Right renal pelvis (tissue), 4 donors: ENCODE measurements at regions not wholly inside any gene's neighbourhood (a gene's known extent, or its start where the extent isn't known, plus 50 kb on each side); places are given as distances from the start of the nearest gene placed in this dataset.

ENCODE experiments used
- DNase-seq, 4 donors: peaks; one replicate each; pipeline ENCODE4 v3.0.0-alpha.2; 2013; ENCODE audit warnings: low read depth in 4 of 4, low spot score in 3 of 4, missing footprints in 1 of 4

DNA sequence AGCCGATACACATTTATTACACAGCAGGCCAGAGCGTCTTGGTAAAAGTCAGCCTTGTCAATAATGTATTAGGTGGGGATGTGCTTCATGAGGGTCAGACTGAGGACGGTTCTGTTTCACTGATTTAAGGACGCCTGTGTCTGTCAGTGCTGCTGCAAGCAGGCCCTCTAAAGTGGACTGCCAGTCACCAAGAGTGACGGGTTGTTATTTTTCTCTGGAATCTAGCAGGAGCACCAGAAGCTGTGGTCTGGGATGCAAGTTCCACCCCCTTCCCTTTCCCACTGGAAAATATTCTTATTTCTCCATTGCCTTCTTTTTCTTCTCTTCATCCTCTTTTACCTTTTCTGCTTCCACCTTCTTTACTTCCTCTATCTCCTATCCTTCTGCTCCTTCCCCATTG lies 191.2 kb upstream of the NCAM1 start:
- no peak for DNase-seq

DNA sequence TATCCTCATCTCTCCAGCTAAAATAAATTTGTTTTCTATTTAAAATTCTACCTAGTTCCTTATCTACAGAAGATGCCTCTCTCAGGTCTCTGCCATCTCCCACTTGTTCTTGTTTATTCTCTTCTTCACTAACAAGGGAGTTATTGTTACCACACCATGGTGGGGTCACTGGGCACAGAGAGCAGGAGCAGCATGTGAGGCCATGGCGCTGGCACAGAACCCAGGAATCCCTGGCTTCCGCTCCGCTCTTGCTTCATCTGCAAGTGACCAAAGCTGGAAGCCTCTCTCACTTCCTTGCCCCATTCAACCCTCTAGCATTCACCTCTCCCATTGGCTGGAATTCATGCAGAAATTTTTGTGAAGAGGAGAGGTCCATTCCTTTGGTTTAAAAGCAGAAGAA lies 190.7 kb upstream of the NCAM1 start:
- DNase-seq, result no peak

DNA sequence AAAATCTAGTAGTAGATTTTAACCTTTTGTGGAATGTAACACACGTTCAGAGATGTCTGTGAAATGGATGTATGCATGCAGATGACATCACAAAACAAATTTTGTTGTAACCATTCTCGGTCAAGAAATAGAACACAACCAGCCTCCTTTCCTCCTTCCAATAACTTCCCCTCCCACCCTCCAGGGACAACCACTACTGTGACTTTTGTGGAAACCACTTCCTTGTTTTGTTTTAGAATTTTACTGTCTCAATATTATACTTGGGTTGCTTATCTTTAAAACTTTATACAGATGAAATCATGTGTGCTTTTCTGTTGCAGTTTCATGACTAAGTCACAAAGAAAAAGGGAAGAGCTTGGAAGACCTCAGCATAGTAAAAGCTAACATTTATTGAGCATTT lies 189.4 kb upstream of the NCAM1 start:
- DNase-seq, result no peak

DNA sequence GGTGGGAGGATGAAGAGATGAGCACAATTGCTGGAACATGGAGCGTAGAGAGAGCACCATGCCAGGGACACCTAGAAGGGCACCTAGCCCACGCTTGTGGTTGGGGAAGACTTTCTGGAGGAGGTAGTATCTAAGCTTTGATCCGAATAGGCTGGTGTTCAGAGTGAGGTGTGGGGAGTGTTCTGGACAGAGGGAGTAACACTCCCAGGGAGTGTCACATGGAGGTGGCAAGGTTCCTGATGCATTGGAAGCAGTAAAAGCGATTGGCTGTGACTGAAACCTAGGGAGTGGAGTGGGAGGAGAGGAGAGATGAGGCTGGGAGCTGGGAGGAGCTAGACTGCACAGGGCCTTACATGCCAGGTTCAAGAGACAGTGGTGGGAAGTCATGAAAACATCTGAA lies 188.0 kb upstream of the NCAM1 start:
- DNase-seq, result no peak

DNA sequence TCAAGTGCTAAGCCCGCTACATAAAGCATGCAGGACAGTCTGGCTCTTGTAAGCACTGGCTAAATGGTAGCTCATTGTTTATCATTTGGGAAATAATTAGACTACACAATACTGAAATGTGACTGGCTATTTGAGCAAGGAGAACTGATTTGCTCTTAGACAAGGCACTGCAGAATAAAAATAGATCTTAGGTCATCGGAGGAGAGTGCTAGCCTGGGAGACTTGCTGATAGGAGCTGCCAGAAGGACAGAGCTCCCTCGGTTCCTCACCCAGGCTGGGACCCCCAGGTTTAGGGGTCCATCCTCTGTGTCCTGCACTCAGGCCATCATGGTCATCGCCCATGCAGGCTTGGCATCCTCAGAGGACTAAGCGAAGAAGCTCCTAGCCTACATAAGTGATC lies 184.4 kb upstream of the NCAM1 start:
- DNase-seq, result no peak

DNA sequence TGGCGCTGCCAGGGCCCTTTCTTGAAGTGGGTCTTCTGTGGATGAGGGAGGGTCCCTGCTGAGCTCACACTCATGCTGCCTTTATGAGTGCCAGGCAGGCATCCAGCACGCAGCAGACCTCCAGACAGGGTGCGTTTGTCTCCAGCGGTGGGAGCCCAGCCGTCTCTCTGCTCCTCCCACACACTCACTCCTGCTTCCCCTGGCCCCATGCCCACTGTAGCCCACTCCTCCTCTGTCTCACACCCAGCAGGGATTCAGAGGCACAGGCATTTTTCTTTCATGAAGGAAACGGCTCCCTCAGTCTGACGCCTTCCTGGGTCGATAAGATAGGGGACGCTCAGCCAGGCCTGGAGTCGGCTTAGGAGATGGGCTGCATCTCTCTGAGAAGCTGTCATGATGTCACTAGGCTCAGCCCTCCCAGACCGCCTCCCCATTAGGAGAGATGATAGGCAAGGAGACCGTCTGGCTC lies 183.9 kb upstream of the NCAM1 start:
- no peak for DNase-seq

DNA sequence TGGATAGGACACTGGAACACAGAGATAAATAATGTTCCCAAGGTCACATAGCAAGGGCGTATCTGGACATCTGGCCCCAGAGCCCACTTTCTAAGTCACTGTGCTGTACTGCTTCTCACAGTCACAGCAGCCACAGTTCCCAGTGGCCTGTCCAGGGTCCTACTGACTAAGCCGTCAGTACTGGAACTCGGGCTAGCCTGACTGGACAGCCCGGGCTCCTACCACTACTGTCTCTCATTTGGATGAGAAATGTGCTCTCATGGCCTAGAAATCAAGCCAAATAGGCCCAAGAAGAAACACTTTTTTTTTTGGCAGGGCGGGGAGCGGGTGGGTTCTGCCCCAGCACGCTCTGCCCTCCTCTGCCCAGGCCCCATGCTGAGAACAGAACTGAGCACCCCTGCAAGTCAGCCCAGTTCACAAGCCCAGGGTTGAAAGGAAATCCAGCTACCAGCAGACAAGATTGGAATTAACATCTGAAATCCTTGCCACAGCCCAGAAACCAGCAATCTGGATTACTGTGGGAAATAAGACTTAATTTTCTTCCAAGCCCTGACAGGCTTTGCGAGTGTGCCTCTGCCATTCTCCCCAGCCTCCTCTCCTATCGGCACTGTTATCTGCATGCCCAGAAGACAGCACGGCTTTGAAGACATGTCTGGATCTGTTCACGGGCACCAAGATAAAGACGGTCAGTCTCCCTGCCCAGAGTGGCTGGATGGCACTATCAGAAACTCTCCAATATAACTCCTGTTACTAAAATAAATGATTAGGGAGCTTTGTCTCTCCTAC lies 182.9 kb upstream of the NCAM1 start:
- no peak for DNase-seq

DNA sequence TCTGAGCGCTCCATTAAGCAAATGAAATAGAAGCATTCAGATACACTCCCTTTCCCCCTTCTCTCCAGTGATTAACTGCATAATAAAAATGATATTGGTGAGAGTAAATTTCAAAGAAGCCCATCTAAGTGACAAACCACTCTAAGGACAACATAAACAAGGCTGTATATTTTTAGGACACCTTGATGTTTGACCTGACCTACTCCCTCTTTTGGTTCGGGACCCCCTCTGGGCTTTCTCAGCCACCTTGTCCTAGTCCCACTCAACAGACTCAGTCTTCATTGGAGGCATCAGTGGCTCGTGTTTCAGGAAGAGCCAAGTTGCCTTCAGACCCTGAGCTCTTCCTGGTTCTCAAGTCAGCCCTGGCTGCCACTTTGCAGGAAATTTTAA lies 182.3 kb upstream of the NCAM1 start:
- DNase-seq, result no peak

DNA sequence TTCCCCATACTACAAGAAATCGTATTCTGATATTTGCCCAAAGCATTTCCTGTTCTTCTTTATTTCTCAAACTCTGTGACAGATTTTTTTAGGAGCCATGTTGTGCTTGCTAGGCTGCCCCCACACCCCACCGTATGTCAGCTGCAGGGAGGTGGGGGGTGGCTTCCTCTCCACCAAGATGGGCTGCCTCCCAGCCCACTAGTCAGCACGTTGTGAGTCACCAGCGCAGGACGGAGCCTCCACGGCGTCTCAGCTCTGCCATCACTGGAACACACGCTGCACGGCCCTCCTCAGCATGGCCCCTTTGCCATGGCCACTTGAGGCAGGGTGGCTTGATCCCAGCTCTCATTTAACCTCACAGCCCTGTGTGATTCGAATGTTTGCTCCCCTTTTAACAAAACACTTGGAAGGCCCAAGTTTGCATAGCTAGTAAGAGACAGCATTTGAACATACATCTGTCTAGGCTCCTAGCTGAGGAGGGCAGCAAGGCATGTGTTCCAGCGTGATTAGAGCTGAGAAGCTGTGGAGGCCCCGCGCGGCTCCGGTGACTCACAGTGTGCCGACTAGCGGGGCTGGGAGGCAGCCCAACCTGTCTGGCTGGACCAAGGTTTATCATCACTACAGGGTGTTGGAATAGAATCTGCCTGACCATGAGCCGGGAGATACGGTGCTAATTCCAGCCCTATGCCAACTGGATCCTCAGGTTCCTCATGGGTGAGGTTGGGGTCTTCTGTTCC lies 180.7 kb upstream of the NCAM1 start:
- DNase-seq, result no peak

DNA sequence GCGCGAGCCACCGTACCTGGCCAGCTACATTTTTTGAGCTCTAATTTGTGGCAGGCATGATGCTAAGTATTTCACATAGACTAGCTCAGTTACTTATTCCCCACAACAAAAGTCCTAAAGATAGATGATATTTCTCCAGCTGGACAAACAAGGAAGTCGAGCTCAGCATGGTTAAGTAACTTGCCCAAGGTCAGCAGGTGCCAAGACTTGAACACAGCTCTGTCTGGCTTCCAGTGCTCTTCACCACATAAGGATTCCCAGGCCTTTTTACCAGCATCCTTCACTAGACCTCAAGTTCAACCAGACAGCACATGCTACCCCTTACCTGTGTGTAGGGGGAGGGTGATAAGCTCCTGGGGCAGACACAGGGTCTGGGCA lies 177.3 kb upstream of the NCAM1 start:
- DNase-seq, result no peak

DNA sequence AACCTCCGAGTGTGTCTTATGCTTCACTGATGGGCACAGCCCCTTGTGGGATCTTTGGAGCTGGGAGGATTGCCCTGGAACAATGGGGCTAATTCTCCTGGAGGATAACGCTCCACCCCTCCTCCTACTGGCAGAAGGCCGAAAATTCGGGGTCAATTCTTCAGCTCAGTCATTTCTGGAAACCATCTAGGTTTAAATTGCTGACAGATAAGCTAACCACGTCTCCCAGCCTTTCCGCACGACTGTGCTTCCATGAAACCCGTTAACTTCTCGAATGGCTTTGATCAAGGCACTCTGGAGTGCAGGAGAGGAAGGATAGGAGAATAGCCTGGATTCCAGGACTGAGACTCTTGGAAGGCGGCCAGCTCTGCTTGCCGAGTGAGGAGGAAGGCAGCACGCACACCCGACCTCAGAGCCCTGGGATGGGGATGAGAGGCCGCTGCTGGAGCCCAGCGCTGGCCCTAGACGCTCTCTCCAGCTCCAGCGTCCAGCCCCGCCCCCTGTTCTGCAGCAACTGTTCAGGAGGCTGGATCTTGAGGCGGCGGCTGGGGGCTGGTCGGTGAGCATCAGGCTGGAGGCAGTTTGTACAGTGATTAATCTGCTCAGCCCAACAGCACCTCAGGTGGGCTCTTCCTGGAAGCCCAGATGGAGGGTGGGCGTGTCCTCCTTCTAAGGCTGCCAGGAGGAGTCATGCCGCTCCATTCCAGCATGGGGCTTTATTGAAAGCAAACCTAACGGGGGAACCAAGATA lies 176.7 kb upstream of the NCAM1 start:
- no peak for DNase-seq

DNA sequence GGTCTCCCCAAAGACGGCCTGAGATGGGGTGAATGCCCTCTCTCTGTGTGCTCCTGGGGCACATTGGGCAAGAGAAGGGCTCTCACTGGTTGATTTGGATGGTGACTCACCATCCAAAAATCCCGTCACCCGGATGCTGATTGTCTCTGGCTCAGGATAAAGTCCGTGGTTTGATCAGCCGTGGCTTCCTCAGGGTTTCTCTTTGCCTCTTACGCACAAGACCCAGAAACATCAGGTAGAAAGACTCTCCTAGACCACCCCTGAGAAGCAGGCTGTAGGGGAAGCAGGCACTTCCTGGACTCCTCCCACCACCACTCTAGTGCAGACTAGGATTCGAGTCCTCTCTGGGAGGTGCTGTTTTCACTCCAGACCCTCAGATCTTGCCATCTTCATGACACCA lies 176.1 kb upstream of the NCAM1 start:
- no peak for DNase-seq

DNA sequence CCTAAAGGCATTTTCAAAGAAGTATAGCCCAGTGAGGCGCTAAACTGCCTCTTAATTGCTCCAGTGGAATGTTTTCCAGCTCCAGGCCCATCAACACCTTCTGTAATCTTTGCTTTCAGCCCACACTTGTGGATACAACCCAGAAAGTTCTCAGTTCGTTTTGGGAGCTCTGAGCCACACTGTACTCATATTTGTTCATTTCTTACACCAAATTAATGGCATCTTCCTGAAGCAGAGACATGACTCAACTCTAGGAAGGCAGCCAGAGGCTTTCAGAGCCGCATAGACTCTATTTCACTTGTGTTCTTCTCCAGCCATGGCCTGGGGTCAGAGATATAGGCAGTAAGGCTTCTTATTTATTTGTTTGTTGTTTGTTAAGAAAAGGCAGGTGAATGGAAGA lies 175.5 kb upstream of the NCAM1 start:
- no peak for DNase-seq

DNA sequence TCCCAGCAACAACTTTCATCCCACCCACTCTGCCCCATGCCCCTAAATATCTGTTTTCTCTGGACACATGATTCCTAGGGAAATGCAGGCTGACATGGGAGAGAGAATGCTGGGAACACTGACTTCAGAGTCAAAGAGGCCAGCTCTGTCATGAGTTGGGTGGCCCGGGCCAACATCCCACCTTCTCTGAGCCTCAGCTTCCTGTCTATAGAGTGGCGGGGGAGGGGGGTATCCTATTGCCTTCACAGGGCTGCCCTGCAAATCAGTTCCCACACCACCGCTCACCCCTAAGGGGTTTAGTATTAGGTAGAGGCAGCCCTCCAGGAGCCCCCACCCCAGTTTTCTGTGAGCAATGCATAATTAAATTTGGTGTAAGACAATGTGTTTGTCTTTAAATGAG lies 175.0 kb upstream of the NCAM1 start:
- no peak for DNase-seq

DNA sequence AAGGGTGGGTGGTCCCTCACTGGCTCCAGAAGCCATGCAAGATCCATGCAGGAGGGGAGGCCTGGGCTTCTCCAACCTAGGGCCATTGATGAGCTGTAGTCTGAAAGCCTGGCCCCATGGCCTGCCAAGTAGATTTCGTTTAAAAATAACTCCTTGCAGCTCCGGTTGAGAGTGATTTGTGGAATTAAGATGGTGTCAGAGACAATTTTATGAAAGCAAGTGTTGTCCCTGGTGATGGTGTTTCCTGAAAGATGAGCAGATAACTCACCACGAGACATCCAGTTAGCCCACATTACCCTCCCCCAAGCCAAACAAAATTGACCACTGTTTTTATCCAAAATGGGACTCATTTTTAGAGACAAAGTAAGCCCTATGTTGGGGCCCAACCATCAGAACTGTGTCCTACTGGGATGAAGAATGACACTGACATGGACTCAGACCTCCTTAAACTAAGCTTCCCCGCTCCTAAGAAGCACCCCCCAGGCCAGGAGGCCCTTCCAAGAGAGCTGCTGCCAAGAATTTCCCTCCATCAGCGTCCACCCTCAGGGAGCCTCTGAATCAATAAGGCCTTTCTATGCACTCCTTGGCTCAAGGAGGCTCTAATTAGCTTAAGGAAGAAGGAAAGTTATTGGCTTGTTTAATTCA lies 174.2 kb upstream of the NCAM1 start:
- no peak for DNase-seq

DNA sequence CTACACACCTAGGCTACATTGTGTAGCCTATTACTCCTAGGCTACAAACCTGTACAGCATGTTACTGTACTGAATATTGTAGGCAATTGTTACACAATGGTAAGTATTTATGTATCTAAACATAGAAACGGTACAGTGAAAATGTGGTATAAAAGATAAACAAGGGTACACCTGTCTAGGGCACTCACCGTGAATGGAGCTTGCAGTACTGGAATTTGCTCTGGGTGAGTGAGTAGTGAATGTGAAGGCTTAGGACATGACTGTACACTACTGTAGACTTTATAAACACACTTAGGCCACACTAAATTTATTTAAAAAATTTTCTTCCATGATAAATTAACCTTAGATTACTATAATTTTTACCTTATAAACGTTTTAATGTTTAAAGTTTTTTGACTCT lies 171.7 kb upstream of the NCAM1 start:
- no peak for DNase-seq

DNA sequence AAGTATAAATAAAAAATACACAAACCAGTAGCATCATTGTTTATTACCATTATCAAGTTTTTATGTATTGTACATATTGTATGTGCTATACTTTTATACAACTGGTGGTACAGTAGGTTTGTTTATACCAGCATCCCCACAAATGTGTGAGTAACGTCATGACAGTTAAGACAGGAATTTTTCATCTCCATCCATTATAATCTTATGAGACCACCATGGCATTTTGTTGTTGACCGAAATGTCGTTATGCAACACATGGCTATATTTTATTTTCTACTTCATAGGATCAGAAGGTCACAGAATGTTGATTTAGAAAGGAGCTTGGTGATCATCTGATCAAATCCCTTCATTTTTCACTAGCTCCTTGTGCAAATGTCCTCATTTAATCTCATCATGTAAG lies 170.9 kb upstream of the NCAM1 start:
- no peak for DNase-seq

DNA sequence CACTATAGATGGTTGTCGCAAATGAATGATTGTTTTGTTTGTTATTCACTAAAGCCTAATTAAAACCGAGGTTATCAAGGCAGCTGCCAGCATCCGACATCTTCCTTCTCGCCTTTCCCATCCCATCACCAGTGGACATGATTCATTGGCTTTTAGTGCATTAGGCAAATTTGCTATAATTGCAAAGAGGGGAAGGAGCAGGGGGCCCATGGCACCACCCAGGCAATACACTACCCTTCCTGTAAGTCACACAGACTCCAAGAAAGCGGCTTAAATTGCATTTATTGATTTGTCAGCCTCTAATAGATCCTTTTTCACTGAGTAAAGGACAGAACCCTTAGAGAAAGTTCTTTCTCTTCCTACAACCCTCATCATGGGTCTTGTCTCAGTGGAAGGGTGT lies 169.2 kb upstream of the NCAM1 start:
- DNase-seq, result no peak

DNA sequence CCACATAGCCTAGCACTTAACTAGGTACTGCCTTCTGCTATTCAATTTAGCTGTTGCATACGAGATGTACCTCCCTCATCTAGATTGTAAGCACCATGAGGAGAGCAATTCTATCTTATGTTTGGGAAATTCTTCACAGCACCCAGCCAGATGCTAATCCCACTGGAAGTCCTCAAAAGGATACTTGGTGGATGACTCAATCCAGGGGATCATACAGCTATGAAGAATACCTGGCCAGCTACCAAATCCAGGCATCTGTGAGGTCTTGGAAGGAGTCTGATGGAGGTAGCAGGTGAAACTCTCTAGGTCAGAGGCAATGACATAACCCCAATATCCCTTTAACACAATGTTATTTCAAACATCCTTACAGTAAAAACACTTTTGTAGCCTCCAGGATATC lies 167.8 kb upstream of the NCAM1 start:
- no peak for DNase-seq

DNA sequence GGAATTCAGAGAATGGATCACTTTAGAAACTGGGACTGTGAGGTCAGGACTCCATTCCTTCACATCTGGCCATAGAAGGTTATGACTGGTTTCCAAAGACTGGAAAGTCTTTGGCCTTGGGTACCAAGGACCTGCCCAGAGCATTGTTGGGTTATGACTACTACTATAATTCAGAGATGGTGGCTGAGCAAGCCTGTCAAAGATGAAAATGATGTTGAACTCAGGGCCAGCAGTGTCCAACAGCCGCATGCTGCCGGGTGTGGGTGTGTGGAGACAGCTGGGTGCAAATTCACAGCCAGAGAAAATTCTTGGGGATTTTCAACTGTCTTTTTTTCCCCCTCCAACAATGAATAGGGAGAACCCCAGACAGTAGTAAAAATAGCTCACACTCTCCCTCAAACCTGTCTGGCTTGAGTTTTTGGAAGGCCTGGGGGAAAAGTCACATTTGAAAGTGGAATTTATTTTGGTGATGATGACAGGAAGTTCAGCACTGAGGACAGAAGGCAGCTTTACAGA lies 166.8 kb upstream of the NCAM1 start:
- no peak for DNase-seq
